ENCODE measurements at regions not wholly inside any gene's neighbourhood (a gene's known extent, or its start where the extent isn't known, plus 50 kb on each side); places are given as distances from the start of the nearest gene placed in this dataset.

- TF ChIP-seq SPI1 (IDR thresholded peaks at IDR 0.05; ENCODE audit: low read depth, low read length): no peak
- no peak for TF ChIP-seq POLR2AphosphoS5 (IDR thresholded peaks at IDR 0.05; ENCODE audit: low read depth, low read length)
- TF ChIP-seq POLR2A (IDR thresholded peaks at IDR 0.05; ENCODE audit: low read depth, low read length): no peak
- no peak for TF ChIP-seq TAF1 (IDR thresholded peaks at IDR 0.05; ENCODE audit: low read depth, low read length)
- no peak for TF ChIP-seq PAX5 (IDR thresholded peaks at IDR 0.05; ENCODE audit: insufficient read depth, low read length, severe bottlenecking)
- no peak for TF ChIP-seq POU2F2 (IDR thresholded peaks at IDR 0.05; ENCODE audit: low read depth, low read length)
These were observed 69.9 kb upstream of the FOXQ1 start for GRCh38 chr6:1242021-1242420.
